Lung (tissue), 11 donors: ENCODE measurements at regions not wholly inside any gene's neighbourhood (a gene's known extent, or its start where the extent isn't known, plus 50 kb on each side); places are given as distances from the start of the nearest gene placed in this dataset.

ENCODE experiments used
- ATAC-seq: fragments of 200-7000 bp; cut with Tn5 transposase; one replicate; pipeline ENCODE4 v1.9.1; 2020; ENCODE audit warnings: moderate number of reproducible peaks; ENCODE audit not compliant: insufficient read depth, low FRiP score
- DNase-seq, 3 donors: peaks; one replicate each; pipeline ENCODE4 v3.0.0-alpha.2; 2013 to 2017
- H3K27ac ChIP-seq, 2 donors: one replicate each; pipeline ENCODE4 v1.5.1; 2013; ENCODE audit warnings: mild to moderate bottlenecking in 2 of 2, moderate library complexity in 2 of 2, control low read depth in 1 of 2, inconsistent platforms in 1 of 2, low read depth in 1 of 2, low read length in 1 of 2
- H3K27me3 ChIP-seq, 3 donors: one replicate each; pipeline ENCODE4 v1.5.1; 2013; ENCODE audit warnings: low read length in 2 of 3; ENCODE audit not compliant: control insufficient read depth in 3 of 3, insufficient read depth in 3 of 3
- H3K36me3 ChIP-seq, 4 donors: one replicate each; pipeline ENCODE4 v1.5.1; 2013; ENCODE audit warnings: low read length in 4 of 4, mild to moderate bottlenecking in 1 of 4, moderate library complexity in 1 of 4; ENCODE audit not compliant: control insufficient read depth in 4 of 4, insufficient read depth in 4 of 4
- H3K4me1 ChIP-seq, 5 donors: one replicate each; pipeline ENCODE4 v1.5.1; 2013; ENCODE audit warnings: low read length in 5 of 5, mild to moderate bottlenecking in 2 of 5, moderate library complexity in 1 of 5; ENCODE audit not compliant: control insufficient read depth in 5 of 5, insufficient read depth in 5 of 5
- H3K4me3 ChIP-seq: one replicate; pipeline ENCODE4 v1.5.1; 2013; ENCODE audit warnings: mild to moderate bottlenecking, control low read depth, moderate library complexity
- H3K9ac ChIP-seq, 2 donors: one replicate each; pipeline ENCODE4 v1.5.1; 2013; ENCODE audit warnings: low read length in 2 of 2, control low read depth in 1 of 2; ENCODE audit not compliant: insufficient read depth in 1 of 2
- H3K9me3 ChIP-seq, 4 donors: one replicate each; pipeline ENCODE4 v1.5.1; 2013; ENCODE audit warnings: low read length in 3 of 4, mild to moderate bottlenecking in 1 of 4, moderate library complexity in 1 of 4; ENCODE audit not compliant: control insufficient read depth in 4 of 4, insufficient read depth in 3 of 4
- CTCF ChIP-seq: IDR thresholded peaks from 2 replicates; pipeline ENCODE4 v1.5.1; 2012; ENCODE audit warnings: mild to moderate bottlenecking; ENCODE audit errors: control extremely low read depth, extremely low read depth
- WGBS, 2 donors: extraction: QIAGEN DNeasy Blood & Tissue Kit; methylation state at CpG; one replicate each; pipeline ENCODE4 v1.1.7; 2013; 5-methylcytosine and 5-hydroxymethylcytosine counted together
- donor health status: control.
- donor health status: control.
- donor health status: Bipolar disorder and iron deficiency.
- donor health status: healthy.
- donor health status: DM: yes; HTN: yes; CAD: no.

- ATAC-seq (no peak), DNase-seq (no peak)
- Histone ChIP-seq H3K9me3 (no peaks in the 10 kb centered on the region), H3K36me3 (no peaks in the 10 kb centered on the region), H3K4me3 (no peak overlapping the region), H3K9ac (no peak overlapping the region), H3K4me1 (no peaks in the 10 kb centered on the region), H3K27me3 (peaks cover 0 to 7% (median 0%) of the 10 kb centered on the region in 3 donors), H3K27ac (no peak overlapping the region)
- no peak for TF ChIP-seq CTCF
- WGBS, 2 donors, result 84 to 96% methylated on average over 8 of the region's 8 CpGs
These were observed 521.9 kb downstream of the TBC1D22A start for GRCh38 chr22:47284360-47284759.

GRCh38 chr22:47283616-47284270, 521.3 kb downstream of the TBC1D22A start:
- no peak for ATAC-seq
- no peaks in the 10 kb centered on the region for H3K9me3 ChIP-seq
- no peak overlapping the region for H3K9ac ChIP-seq
- no peak for DNase-seq
- WGBS, 2 donors, result 76 to 84% methylated on average over 17 of the region's 17 CpGs
- no peaks in the 10 kb centered on the region for H3K4me1 ChIP-seq
- TF ChIP-seq CTCF, result no peak
- no peaks in the 10 kb centered on the region for H3K36me3 ChIP-seq
- no peak overlapping the region for H3K27ac ChIP-seq
- peaks cover 0 to 7% (median 0%) of the 10 kb centered on the region in 3 donors for H3K27me3 ChIP-seq
- H3K4me3 ChIP-seq, result no peak overlapping the region

GRCh38 chr22:47282851-47283250, 520.4 kb downstream of the TBC1D22A start:
- Histone ChIP-seq H3K4me3 (no peak overlapping the region), H3K36me3 (no peaks in the 10 kb centered on the region), H3K27me3 (peaks cover 0 to 7% (median 0%) of the 10 kb centered on the region in 3 donors), H3K9ac (no peak overlapping the region), H3K9me3 (no peaks in the 10 kb centered on the region), H3K4me1 (no peaks in the 10 kb centered on the region), H3K27ac (no peak overlapping the region)
- DNase-seq (no peak), ATAC-seq (no peak)
- TF ChIP-seq CTCF, result no peak
- 82 to 83% methylated on average over 8 of the region's 8 CpGs for WGBS, 2 donors

GRCh38 chr22:47282366-47282765, 519.9 kb downstream of the TBC1D22A start:
- Histone ChIP-seq H3K9me3 (no peaks in the 10 kb centered on the region), H3K27ac (no peak overlapping the region), H3K4me3 (no peak overlapping the region), H3K36me3 (no peaks in the 10 kb centered on the region), H3K9ac (no peak overlapping the region), H3K27me3 (peaks cover 0 to 7% (median 0%) of the 10 kb centered on the region in 3 donors), H3K4me1 (no peaks in the 10 kb centered on the region)
- WGBS, 2 donors, result 85 to 89% methylated on average over 9 to 10 of the region's 10 CpGs
- ATAC-seq (no peak), DNase-seq (no peak)
- no peak for TF ChIP-seq CTCF
